GM06990 (cell line): ENCODE measurements at regions not wholly inside any gene's neighbourhood (a gene's known extent, or its start where the extent isn't known, plus 50 kb on each side); places are given as distances from the start of the nearest gene placed in this dataset.

Experiments
- DNase-seq: peaks from one replicate; pipeline ENCODE4 v3.0.0-alpha.2; 2011; ENCODE audit not compliant: insufficient read length; ENCODE audit errors: extremely low read depth
- H3K27me3 ChIP-seq: replicated peaks from 2 replicates; pipeline ENCODE4 v1.6.0; 2011; ENCODE audit warnings: low read length; ENCODE audit not compliant: control insufficient read depth, insufficient read depth
- H3K36me3 ChIP-seq: 2 replicates; pipeline ENCODE4 v1.5.1; 2011; ENCODE audit warnings: low read length; ENCODE audit not compliant: control insufficient read depth, insufficient read depth
- H3K4me3 ChIP-seq: replicated peaks from 2 replicates; pipeline ENCODE4 v1.5.1; 2011; ENCODE audit warnings: low read depth, mild to moderate bottlenecking, control low read depth, low read length
- CTCF ChIP-seq: IDR thresholded peaks from 2 replicates; pipeline ENCODE4 v1.5.1; 2011; ENCODE audit warnings: low read length, control low read depth, mild to moderate bottlenecking, inconsistent platforms; ENCODE audit not compliant: insufficient read depth, poor library complexity, severe bottlenecking

GRCh38 chr13:111469450-111469849 is 149.0 kb downstream of the TEX29 start:
- no peak for TF ChIP-seq CTCF
- Histone ChIP-seq H3K36me3 (no peaks in the 10 kb centered on the region), H3K27me3 (no peaks in the 10 kb centered on the region), H3K4me3 (no peak overlapping the region)
- DNase-seq: no peak

- H3K27me3 ChIP-seq: no peaks in the 10 kb centered on the region
- H3K36me3 ChIP-seq: no peaks in the 10 kb centered on the region
- no peak for TF ChIP-seq CTCF
- no peak for DNase-seq
- no peak overlapping the region for H3K4me3 ChIP-seq
These were observed 149.6 kb downstream of the TEX29 start for GRCh38 chr13:111469916-111470506.

- H3K27me3 ChIP-seq: no peaks in the 10 kb centered on the region
- H3K36me3 ChIP-seq: no peaks in the 10 kb centered on the region
- no peak for DNase-seq
- TF ChIP-seq CTCF: no peak
- no peak overlapping the region for H3K4me3 ChIP-seq
These were observed 150.5 kb downstream of the TEX29 start for GRCh38 chr13:111470933-111471332.

GRCh38 chr13:111472083-111472482 is 151.6 kb downstream of the TEX29 start:
- no peaks in the 10 kb centered on the region for H3K27me3 ChIP-seq

GRCh38 chr13:111472559-111473460 is 152.4 kb downstream of the TEX29 start:
- Histone ChIP-seq H3K4me3 (no peak overlapping the region), H3K36me3 (no peaks in the 10 kb centered on the region), H3K27me3 (no peaks in the 10 kb centered on the region)
- no peak for TF ChIP-seq CTCF
- DNase-seq: no peak

More at GRCh38 chr13:111472083-111472482, 151.6 kb downstream of the TEX29 start:
- no peak for DNase-seq
- no peak overlapping the region for H3K4me3 ChIP-seq
- H3K36me3 ChIP-seq: no peaks in the 10 kb centered on the region
- TF ChIP-seq CTCF: no peak
